ENCODE measurements at regions not wholly inside any gene's neighbourhood (a gene's known extent, or its start where the extent isn't known, plus 50 kb on each side); places are given as distances from the start of the nearest gene placed in this dataset.

GRCh38 chr7:25550149-25550548, 321.9 kb upstream of the NPVF start:
- TF ChIP-seq CTCF (IDR thresholded peaks at IDR 0.05 in 2 of 3, conservative IDR thresholded peaks at IDR 0.05 in 1 of 3; ENCODE audit: borderline replicate concordance in 1 of 3, insufficient read depth in 1 of 3, low read depth in 2 of 3, low read length in 2 of 3), result no peak
- no peak for TF ChIP-seq POLR2A (IDR thresholded peaks at IDR 0.05; ENCODE audit: borderline replicate concordance, extremely low read depth, insufficient read depth, insufficient read length)
- TF ChIP-seq FOSL1 (IDR thresholded peaks at IDR 0.05; ENCODE audit: low read depth), result no peak
- no peak for TF ChIP-seq ZNF274 (IDR thresholded peaks at IDR 0.05; ENCODE audit: low read depth, low read length)
- no peak for TF ChIP-seq MAX (IDR thresholded peaks at IDR 0.05)
- TF ChIP-seq EZH2phosphoT487 (IDR thresholded peaks at IDR 0.05; ENCODE audit: borderline replicate concordance), result no peak
- no peak for TF ChIP-seq EZH2 (IDR thresholded peaks at IDR 0.05)
- TF ChIP-seq POLR2AphosphoS5 (IDR thresholded peaks at IDR 0.05; ENCODE audit: low read depth, low read length), result no peak
- no peak for TF ChIP-seq ZBTB33 (IDR thresholded peaks at IDR 0.05; ENCODE audit: extremely low read depth, insufficient replicate concordance, low read length)
- no peak for TF ChIP-seq SP1 (IDR thresholded peaks at IDR 0.05; ENCODE audit: low read depth)
- no peak for TF ChIP-seq JUND (IDR thresholded peaks at IDR 0.05)
- TF ChIP-seq SRF (IDR thresholded peaks at IDR 0.05; ENCODE audit: low read depth), result no peak
- no peak for TF ChIP-seq REST (IDR thresholded peaks at IDR 0.05; ENCODE audit: low read depth)
- no peak for TF ChIP-seq CEBPB (IDR thresholded peaks at IDR 0.05; ENCODE audit: low read depth)

Measured in HCT116 (cell line).